ENCODE measurements at regions not wholly inside any gene's neighbourhood (a gene's known extent, or its start where the extent isn't known, plus 50 kb on each side); places are given as distances from the start of the nearest gene placed in this dataset.

DNA sequence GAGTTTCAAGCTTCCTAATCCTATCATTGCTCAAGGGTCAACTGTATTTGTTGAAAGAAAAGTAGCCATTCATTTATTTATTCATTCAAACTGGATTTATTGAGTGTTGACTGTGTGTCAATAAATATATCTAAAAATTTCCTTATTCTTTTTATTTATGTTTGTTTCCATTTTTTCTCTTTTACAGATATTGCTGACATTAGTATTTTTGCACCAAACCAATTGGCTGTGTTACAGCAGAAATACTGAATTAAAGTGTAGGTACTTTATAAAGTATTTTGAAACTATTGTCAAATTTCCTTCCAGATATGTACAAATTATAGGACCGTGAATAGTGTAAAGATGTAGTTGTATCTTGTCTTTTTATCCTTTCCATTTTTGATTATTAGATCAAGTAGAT is 692.0 kb upstream of the SLC10A2 start:
- WGBS (ENCODE audit: insufficient coverage): no CpG with 5 or more reads among the region's 1 CpG
- Mint-ChIP-seq H3K27ac (no peak overlapping the region), H3K36me3 (no peaks in the 10 kb centered on the region), H3K4me3 (no peak overlapping the region), H3K4me1 (no peaks in the 10 kb centered on the region), H3K9me3 (peaks cover 0 to 8% (median 8%) of the 10 kb centered on the region in 3 donors), H3K27me3 (no peaks in the 10 kb centered on the region)
- DNase-seq (no peak), ATAC-seq (replicated peaks in 1 of 4) (no peak)
- CTCF ChIA-PET: interaction anchor here in 1 of 2 donors (0.5 kb wide), 1 partner anchor 51 kb away, joined by 3 read pairs; no protein-coding TSS in a partner anchor
- Histone ChIP-seq H3K9me3 (no peaks in the 10 kb centered on the region), H3K27ac (ENCODE audit: low read length) (no peak overlapping the region), H3K4me3 (ENCODE audit: control insufficient read depth in 1 of 2, extremely low read depth in 1 of 2, low read length in 1 of 2) (no peak overlapping the region), H3K4me1 (ENCODE audit: control insufficient read depth in 1 of 2, extremely low read depth in 1 of 2, insufficient read depth in 2 of 2, low read length in 2 of 2) (no peaks in the 10 kb centered on the region), H3K27me3 (replicated peaks in 1 of 2; ENCODE audit: control insufficient read depth in 2 of 2, extremely low read depth in 1 of 2, insufficient read depth in 2 of 2, low read length in 1 of 2) (no peaks in the 10 kb centered on the region), H3K36me3 (ENCODE audit: control insufficient read depth in 2 of 2, extremely low read depth in 1 of 2, insufficient read depth in 1 of 2, low read length in 1 of 2) (no peaks in the 10 kb centered on the region)
- POLR2A ChIA-PET: no interaction called here

DNA sequence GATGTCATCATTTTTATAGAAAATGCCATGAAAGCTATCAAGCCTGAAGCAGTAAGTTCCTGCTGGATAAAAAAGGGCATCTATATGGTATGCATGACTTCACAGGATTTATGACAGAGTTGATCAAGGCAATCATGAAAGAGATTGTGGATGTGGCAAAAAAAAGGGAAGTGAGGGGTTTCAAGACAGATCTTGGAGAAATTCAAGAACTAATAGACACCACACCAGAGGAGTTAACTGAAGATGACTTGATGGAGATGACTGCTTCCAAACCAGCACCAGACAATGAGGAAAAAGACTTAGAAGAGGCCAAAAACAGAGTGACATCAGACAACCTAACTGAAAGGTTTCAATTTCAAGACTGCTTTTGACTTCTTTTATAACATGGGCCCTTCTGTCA is 691.1 kb upstream of the SLC10A2 start:
- Mint-ChIP-seq H3K27ac (no peak overlapping the region), H3K4me3 (no peak overlapping the region), H3K36me3 (no peaks in the 10 kb centered on the region), H3K4me1 (no peaks in the 10 kb centered on the region), H3K27me3 (no peaks in the 10 kb centered on the region), H3K9me3 (peaks cover 0 to 8% (median 8%) of the 10 kb centered on the region in 3 donors)
- POLR2A ChIA-PET: no interaction called here
- no peaks in the 10 kb centered on the region for H3K36me3 ChIP-seq (ENCODE audit: control insufficient read depth in 2 of 2, extremely low read depth in 1 of 2, insufficient read depth in 1 of 2, low read length in 1 of 2)
- H3K27me3 ChIP-seq (replicated peaks in 1 of 2; ENCODE audit: control insufficient read depth in 2 of 2, extremely low read depth in 1 of 2, insufficient read depth in 2 of 2, low read length in 1 of 2): no peaks in the 10 kb centered on the region
- DNase-seq (no peak), ATAC-seq (replicated peaks in 1 of 4) (no peak)
- H3K4me1 ChIP-seq (ENCODE audit: control insufficient read depth in 1 of 2, extremely low read depth in 1 of 2, insufficient read depth in 2 of 2, low read length in 2 of 2): no peaks in the 10 kb centered on the region
- H3K9me3 ChIP-seq: no peaks in the 10 kb centered on the region
- CTCF ChIA-PET: no interaction called here
- no peak overlapping the region for H3K4me3 ChIP-seq (ENCODE audit: control insufficient read depth in 1 of 2, extremely low read depth in 1 of 2, low read length in 1 of 2)
- no peak overlapping the region for H3K27ac ChIP-seq (ENCODE audit: low read length)

DNA sequence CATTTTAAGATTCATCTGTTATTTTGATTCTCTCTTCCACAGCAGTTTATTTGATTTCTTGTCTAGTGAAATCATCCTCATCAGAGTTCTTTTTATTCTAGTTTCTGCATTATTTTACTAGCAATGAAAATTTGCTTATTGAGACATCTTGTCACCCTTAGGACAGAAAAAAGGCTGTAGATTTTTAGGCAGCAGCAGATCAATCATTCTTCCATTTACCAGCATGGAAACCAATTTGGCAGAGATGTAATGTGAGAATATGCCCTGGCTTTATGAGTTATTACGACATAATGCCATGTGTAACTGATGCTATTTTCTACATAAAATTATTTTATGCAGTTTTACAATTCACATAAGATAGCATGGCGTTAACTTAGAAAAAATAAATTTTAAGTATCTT is 688.6 kb upstream of the SLC10A2 start:
- Histone ChIP-seq H3K9me3 (no peaks in the 10 kb centered on the region), H3K36me3 (ENCODE audit: control insufficient read depth in 2 of 2, extremely low read depth in 1 of 2, insufficient read depth in 1 of 2, low read length in 1 of 2) (no peaks in the 10 kb centered on the region), H3K27ac (ENCODE audit: low read length) (no peak overlapping the region), H3K4me1 (ENCODE audit: control insufficient read depth in 1 of 2, extremely low read depth in 1 of 2, insufficient read depth in 2 of 2, low read length in 2 of 2) (no peaks in the 10 kb centered on the region), H3K27me3 (replicated peaks in 1 of 2; ENCODE audit: control insufficient read depth in 2 of 2, extremely low read depth in 1 of 2, insufficient read depth in 2 of 2, low read length in 1 of 2) (no peaks in the 10 kb centered on the region), H3K4me3 (ENCODE audit: control insufficient read depth in 1 of 2, extremely low read depth in 1 of 2, low read length in 1 of 2) (no peak overlapping the region)
- Mint-ChIP-seq H3K27ac (no peak overlapping the region), H3K36me3 (no peaks in the 10 kb centered on the region), H3K27me3 (no peaks in the 10 kb centered on the region), H3K4me3 (no peak overlapping the region), H3K4me1 (no peaks in the 10 kb centered on the region), H3K9me3 (peaks cover 0 to 4% (median 1%) of the 10 kb centered on the region in 3 donors)
- no CpG with 5 or more reads among the region's 2 CpGs for WGBS (ENCODE audit: insufficient coverage)
- ChIA-PET POLR2A (no interaction called here), CTCF (no interaction called here)
- DNase-seq: no peak
- no peak for ATAC-seq (replicated peaks in 1 of 4)

DNA sequence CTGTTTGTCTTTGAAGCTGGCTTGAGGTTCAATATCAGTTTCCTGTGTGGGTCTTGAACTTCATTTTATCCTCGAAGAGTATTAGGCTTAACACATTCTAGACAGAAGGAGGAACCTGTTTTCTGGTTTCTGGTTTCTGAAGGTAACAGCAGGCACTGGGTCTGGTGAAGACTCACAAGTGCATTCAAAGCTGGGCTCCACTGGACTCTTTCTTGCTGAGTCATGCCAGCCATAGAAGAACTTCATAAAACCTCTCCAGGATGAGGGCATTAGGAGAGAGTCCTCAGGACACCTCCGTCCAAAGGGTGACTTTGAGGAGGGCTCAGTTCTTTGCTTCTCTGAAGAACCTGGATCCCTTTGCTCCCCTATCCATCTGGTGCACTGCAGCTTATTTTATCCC is 668.6 kb upstream of the SLC10A2 start:
- DNase-seq (no peak), ATAC-seq (replicated peaks in 1 of 4) (no peak)
- 30% methylated on average over 2 of the region's 2 CpGs for whole genome bisulfite sequencing (ENCODE audit: insufficient coverage)
- H3K4me1 Mint-ChIP-seq: no peaks in the 10 kb centered on the region
- no peaks in the 10 kb centered on the region for H3K27me3 Mint-ChIP-seq
- no peak overlapping the region for H3K4me3 ChIP-seq (ENCODE audit: control insufficient read depth in 1 of 2, extremely low read depth in 1 of 2, low read length in 1 of 2)
- no peaks in the 10 kb centered on the region for H3K4me1 ChIP-seq (ENCODE audit: control insufficient read depth in 1 of 2, extremely low read depth in 1 of 2, insufficient read depth in 2 of 2, low read length in 2 of 2)
- H3K4me3 Mint-ChIP-seq: no peak overlapping the region
- peaks cover 0 to 4% (median 0%) of the 10 kb centered on the region in 3 donors for H3K9me3 Mint-ChIP-seq
- no peaks in the 10 kb centered on the region for H3K36me3 Mint-ChIP-seq
- no peak overlapping the region for H3K27ac Mint-ChIP-seq
- ChIA-PET CTCF (no interaction called here), POLR2A (no interaction called here)
- no peaks in the 10 kb centered on the region for H3K36me3 ChIP-seq (ENCODE audit: control insufficient read depth in 2 of 2, extremely low read depth in 1 of 2, insufficient read depth in 1 of 2, low read length in 1 of 2)
- no peaks in the 10 kb centered on the region for H3K27me3 ChIP-seq (replicated peaks in 1 of 2; ENCODE audit: control insufficient read depth in 2 of 2, extremely low read depth in 1 of 2, insufficient read depth in 2 of 2, low read length in 1 of 2)
- H3K27ac ChIP-seq (ENCODE audit: low read length): no peak overlapping the region
- no peaks in the 10 kb centered on the region for H3K9me3 ChIP-seq

DNA sequence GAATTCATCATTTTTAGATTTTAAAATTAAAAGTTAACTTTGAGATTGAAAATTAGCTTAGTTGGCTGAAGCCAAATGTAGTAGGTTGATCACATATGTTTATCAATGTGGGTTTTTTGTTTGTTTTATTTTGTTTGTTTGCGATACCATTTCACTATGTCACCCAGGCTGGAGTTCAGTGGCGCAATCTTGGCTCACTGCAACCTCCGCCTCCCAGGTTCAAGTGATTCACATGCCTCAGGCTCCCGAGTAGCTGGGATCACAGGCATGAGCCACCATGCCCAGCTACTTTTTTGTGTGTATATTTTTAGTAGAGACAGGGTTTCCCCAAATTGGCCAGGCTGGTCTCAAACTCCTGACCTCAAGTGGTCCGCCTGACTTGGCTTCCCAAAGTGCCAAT is 665.7 kb upstream of the SLC10A2 start:
- Mint-ChIP-seq H3K9me3 (peaks cover 0 to 4% (median 0%) of the 10 kb centered on the region in 3 donors), H3K4me3 (no peak overlapping the region), H3K27me3 (no peaks in the 10 kb centered on the region), H3K4me1 (no peaks in the 10 kb centered on the region), H3K36me3 (no peaks in the 10 kb centered on the region), H3K27ac (no peak overlapping the region)
- Histone ChIP-seq H3K9me3 (no peaks in the 10 kb centered on the region), H3K27me3 (replicated peaks in 1 of 2; ENCODE audit: control insufficient read depth in 2 of 2, extremely low read depth in 1 of 2, insufficient read depth in 2 of 2, low read length in 1 of 2) (no peaks in the 10 kb centered on the region), H3K4me1 (ENCODE audit: control insufficient read depth in 1 of 2, extremely low read depth in 1 of 2, insufficient read depth in 2 of 2, low read length in 2 of 2) (no peaks in the 10 kb centered on the region), H3K36me3 (ENCODE audit: control insufficient read depth in 2 of 2, extremely low read depth in 1 of 2, insufficient read depth in 1 of 2, low read length in 1 of 2) (no peaks in the 10 kb centered on the region), H3K27ac (ENCODE audit: low read length) (no peak overlapping the region), H3K4me3 (ENCODE audit: control insufficient read depth in 1 of 2, extremely low read depth in 1 of 2, low read length in 1 of 2) (no peak overlapping the region)
- ATAC-seq (replicated peaks in 1 of 4): no peak
- no peak for DNase-seq
- WGBS (ENCODE audit: insufficient coverage): 95% methylated on average over 3 of the region's 5 CpGs
- ChIA-PET POLR2A (no interaction called here), CTCF (interaction anchor here in 1 of 2 donors (0.6 kb wide), 2 partner anchors 258 to 613 kb away, joined by 5 to 6 read pairs; no protein-coding TSS in a partner anchor)

GRCh38 chr13:103730407-103730806 is 664.2 kb upstream of the SLC10A2 start:
- H3K4me3 ChIP-seq (ENCODE audit: control insufficient read depth in 1 of 2, extremely low read depth in 1 of 2, low read length in 1 of 2): no peak overlapping the region
- 76% methylated on average over 4 of the region's 6 CpGs for WGBS (ENCODE audit: insufficient coverage)
- no peaks in the 10 kb centered on the region for H3K4me1 Mint-ChIP-seq
- ChIA-PET CTCF (no interaction called here), POLR2A (no interaction called here)
- no peaks in the 10 kb centered on the region for H3K4me1 ChIP-seq (ENCODE audit: control insufficient read depth in 1 of 2, extremely low read depth in 1 of 2, insufficient read depth in 2 of 2, low read length in 2 of 2)
- H3K36me3 ChIP-seq (ENCODE audit: control insufficient read depth in 2 of 2, extremely low read depth in 1 of 2, insufficient read depth in 1 of 2, low read length in 1 of 2): no peaks in the 10 kb centered on the region
- H3K27ac Mint-ChIP-seq: no peak overlapping the region
- no peak overlapping the region for H3K27ac ChIP-seq (ENCODE audit: low read length)
- no peaks in the 10 kb centered on the region for H3K27me3 ChIP-seq (replicated peaks in 1 of 2; ENCODE audit: control insufficient read depth in 2 of 2, extremely low read depth in 1 of 2, insufficient read depth in 2 of 2, low read length in 1 of 2)
- ATAC-seq (replicated peaks in 1 of 4) (no peak), DNase-seq (no peak)
- H3K9me3 ChIP-seq: no peaks in the 10 kb centered on the region
- no peaks in the 10 kb centered on the region for H3K36me3 Mint-ChIP-seq
- no peak overlapping the region for H3K4me3 Mint-ChIP-seq
- no peaks in the 10 kb centered on the region for H3K27me3 Mint-ChIP-seq
- H3K9me3 Mint-ChIP-seq: peaks cover 0 to under 1% (median 0%) of the 10 kb centered on the region in 3 donors

DNA sequence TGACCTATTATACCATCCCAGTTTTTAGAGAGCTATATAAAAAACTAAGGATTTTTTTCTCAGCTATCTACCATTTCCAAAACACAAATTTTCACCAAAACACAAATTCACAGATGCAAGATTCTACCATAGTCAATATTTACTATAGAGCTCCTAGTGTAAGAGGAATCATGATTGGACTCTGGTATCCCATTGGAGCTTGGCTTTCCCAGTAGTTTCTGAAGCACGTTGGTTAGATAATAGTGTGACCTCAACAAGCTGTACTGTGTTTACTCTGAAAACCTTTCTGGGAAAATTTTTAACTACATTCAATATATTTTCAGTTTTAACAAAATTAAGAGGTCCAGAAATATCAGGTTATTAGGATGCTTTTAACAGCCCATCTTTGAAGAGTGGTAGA is 660.6 kb upstream of the SLC10A2 start:
- H3K9me3 ChIP-seq: no peaks in the 10 kb centered on the region
- H3K27ac ChIP-seq (ENCODE audit: low read length): no peak overlapping the region
- Mint-ChIP-seq H3K27ac (no peak overlapping the region), H3K27me3 (no peaks in the 10 kb centered on the region), H3K4me1 (no peaks in the 10 kb centered on the region), H3K9me3 (peaks cover 0 to 4% (median 0%) of the 10 kb centered on the region in 3 donors), H3K36me3 (no peaks in the 10 kb centered on the region), H3K4me3 (no peak overlapping the region)
- H3K4me3 ChIP-seq (ENCODE audit: control insufficient read depth in 1 of 2, extremely low read depth in 1 of 2, low read length in 1 of 2): no peak overlapping the region
- ChIA-PET CTCF (no interaction called here), POLR2A (no interaction called here)
- no peaks in the 10 kb centered on the region for H3K4me1 ChIP-seq (ENCODE audit: control insufficient read depth in 1 of 2, extremely low read depth in 1 of 2, insufficient read depth in 2 of 2, low read length in 2 of 2)
- H3K36me3 ChIP-seq (ENCODE audit: control insufficient read depth in 2 of 2, extremely low read depth in 1 of 2, insufficient read depth in 1 of 2, low read length in 1 of 2): no peaks in the 10 kb centered on the region
- no peak for ATAC-seq (replicated peaks in 1 of 4)
- DNase-seq: no peak
- no CpG with 5 or more reads among the region's 1 CpG for WGBS (ENCODE audit: insufficient coverage)
- H3K27me3 ChIP-seq (replicated peaks in 1 of 2; ENCODE audit: control insufficient read depth in 2 of 2, extremely low read depth in 1 of 2, insufficient read depth in 2 of 2, low read length in 1 of 2): no peaks in the 10 kb centered on the region
